ENCODE measurements at regions not wholly inside any gene's neighbourhood (a gene's known extent, or its start where the extent isn't known, plus 50 kb on each side); places are given as distances from the start of the nearest gene placed in this dataset.

DNA sequence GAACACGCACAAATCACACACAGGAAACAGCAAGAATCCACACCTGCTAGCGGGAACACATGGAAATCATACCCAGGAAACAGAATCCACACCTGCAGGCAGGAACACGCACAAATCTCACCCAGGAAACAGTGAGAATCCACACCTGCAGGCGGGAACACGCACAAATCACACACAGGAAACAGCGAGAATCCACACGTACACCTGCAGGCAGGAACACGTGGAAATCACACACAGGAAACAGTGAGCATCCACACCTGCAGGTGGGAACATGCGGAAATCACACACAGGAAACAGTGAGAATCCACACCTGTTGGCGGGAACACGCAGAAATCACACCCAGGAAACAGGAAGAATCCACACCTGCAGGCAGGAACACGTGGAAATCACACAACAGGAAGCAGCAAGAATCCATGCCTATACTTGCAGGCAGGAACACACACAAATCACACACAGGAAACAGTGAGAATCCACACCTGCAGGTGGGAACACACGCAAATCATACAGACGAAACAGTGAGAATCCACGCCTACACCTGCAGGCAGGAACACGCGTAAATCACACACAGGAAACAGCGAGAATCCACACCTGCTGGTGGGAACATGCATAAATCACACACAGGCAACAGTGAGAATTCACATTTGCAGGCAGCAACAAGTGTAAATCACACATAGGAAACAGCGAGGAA lies 108.6 kb downstream of the DLL1 start:
- no peak overlapping the region for H3K4me3 ChIP-seq (ENCODE audit: low read depth, low read length, poor library complexity, severe bottlenecking)
- no peaks in the 10 kb centered on the region for H3K27me3 ChIP-seq (replicated peaks; ENCODE audit: insufficient read depth, low read depth, low read length, poor library complexity)
- H3K9me3 ChIP-seq (ENCODE audit: low read depth, low read length, poor library complexity, severe bottlenecking) = no peaks in the 10 kb centered on the region
- H3K4me1 ChIP-seq (ENCODE audit: insufficient read depth, low read length, poor library complexity, severe bottlenecking) = peaks cover 18% of the 10 kb centered on the region
- no peak overlapping the region for H3K27ac ChIP-seq (ENCODE audit: low read depth, low read length, poor library complexity, severe bottlenecking)
- H3K36me3 ChIP-seq (ENCODE audit: insufficient read depth, low read length, poor library complexity, severe bottlenecking) = no peaks in the 10 kb centered on the region
- CTCF ChIA-PET = no interaction called here
- POLR2A ChIA-PET (ENCODE audit: low non-redundant PET) = interaction anchor here (0.7 kb wide), 1 partner anchor 127 kb away, joined by 5 read pairs; no protein-coding TSS in a partner anchor
- BruUV-seq (replicated peaks) = no TSS peak
- intact Hi-C loops (cut with micrococcal nuclease; ENCODE audit: unreplicated experiment) = no loop called here
- DNase-seq (ENCODE audit: low spot score) = no peak
- TF ChIP-seq CTCF (conservative IDR thresholded peaks at IDR 0.05; ENCODE audit: low read depth, low read length) (no peak), EZH2 (IDR thresholded peaks at IDR 0.05; ENCODE audit: borderline replicate concordance, low read depth, low read length, poor library complexity, severe bottlenecking) (no peak)

- no peak for TF ChIP-seq CTCF (conservative IDR thresholded peaks at IDR 0.05; ENCODE audit: low read depth, low read length)
- no peak for TF ChIP-seq EZH2 (IDR thresholded peaks at IDR 0.05; ENCODE audit: borderline replicate concordance, low read depth, low read length, poor library complexity, severe bottlenecking)
- Histone ChIP-seq H3K4me3 (ENCODE audit: low read depth, low read length, poor library complexity, severe bottlenecking) (no peak overlapping the region), H3K4me1 (ENCODE audit: insufficient read depth, low read length, poor library complexity, severe bottlenecking) (peaks cover 24% of the 10 kb centered on the region), H3K27ac (ENCODE audit: low read depth, low read length, poor library complexity, severe bottlenecking) (no peak overlapping the region), H3K36me3 (ENCODE audit: insufficient read depth, low read length, poor library complexity, severe bottlenecking) (no peaks in the 10 kb centered on the region), H3K27me3 (replicated peaks; ENCODE audit: insufficient read depth, low read depth, low read length, poor library complexity) (no peaks in the 10 kb centered on the region), H3K9me3 (ENCODE audit: low read depth, low read length, poor library complexity, severe bottlenecking) (no peaks in the 10 kb centered on the region)
- DNase-seq (ENCODE audit: low spot score) = no peak
- BruUV-seq (replicated peaks) = no TSS peak
- CTCF ChIA-PET = no interaction called here
- intact Hi-C loops (cut with micrococcal nuclease; ENCODE audit: unreplicated experiment) = no loop called here
- POLR2A ChIA-PET (ENCODE audit: low non-redundant PET) = interaction anchor here (0.7 kb wide), 1 partner anchor 128 kb away, joined by 5 read pairs; no protein-coding TSS in a partner anchor
Observed at GRCh38 chr6:170181338-170181690, 109.6 kb downstream of the DLL1 start.

DNA sequence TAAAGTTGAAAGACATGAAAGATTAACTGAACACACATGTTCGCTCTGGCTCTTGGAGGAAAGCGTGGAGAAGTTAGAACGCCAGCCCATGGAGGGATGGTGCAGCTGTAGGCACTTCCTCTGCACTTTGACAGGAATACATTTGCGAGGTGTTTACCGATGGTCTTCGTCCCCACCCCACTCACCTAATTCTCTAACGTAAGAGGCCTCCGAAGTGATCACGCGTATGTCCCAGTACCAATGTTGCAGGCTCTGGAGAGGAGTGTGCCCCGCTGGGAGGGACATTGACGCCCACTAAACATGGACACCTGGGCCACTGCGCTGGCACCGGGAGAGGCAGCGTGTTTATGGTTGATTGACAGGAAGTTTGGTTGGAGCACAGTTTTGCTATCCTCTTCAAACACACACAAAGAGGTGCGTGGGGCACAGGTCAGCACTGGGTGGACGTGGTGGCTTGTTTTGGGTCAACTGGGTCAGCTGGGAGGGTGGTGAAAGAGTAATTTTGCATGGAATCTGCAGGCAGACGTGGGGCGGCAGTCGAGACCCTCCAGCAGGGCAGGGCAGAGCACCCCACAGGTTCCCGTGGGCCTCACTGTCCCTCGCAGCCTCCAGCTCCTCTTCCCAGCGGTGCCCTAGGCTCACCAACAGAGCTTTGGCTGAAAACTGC lies 110.1 kb downstream of the DLL1 start:
- POLR2A ChIA-PET (ENCODE audit: low non-redundant PET) = no interaction called here
- Histone ChIP-seq H3K4me1 (ENCODE audit: insufficient read depth, low read length, poor library complexity, severe bottlenecking) (peaks cover 24% of the 10 kb centered on the region), H3K4me3 (ENCODE audit: low read depth, low read length, poor library complexity, severe bottlenecking) (no peak overlapping the region), H3K27ac (ENCODE audit: low read depth, low read length, poor library complexity, severe bottlenecking) (no peak overlapping the region), H3K9me3 (ENCODE audit: low read depth, low read length, poor library complexity, severe bottlenecking) (no peaks in the 10 kb centered on the region), H3K36me3 (ENCODE audit: insufficient read depth, low read length, poor library complexity, severe bottlenecking) (no peaks in the 10 kb centered on the region), H3K27me3 (replicated peaks; ENCODE audit: insufficient read depth, low read depth, low read length, poor library complexity) (no peaks in the 10 kb centered on the region)
- TF ChIP-seq CTCF (conservative IDR thresholded peaks at IDR 0.05; ENCODE audit: low read depth, low read length) (no peak), EZH2 (IDR thresholded peaks at IDR 0.05; ENCODE audit: borderline replicate concordance, low read depth, low read length, poor library complexity, severe bottlenecking) (no peak)
- CTCF ChIA-PET = no interaction called here
- no TSS peak for BruUV-seq (replicated peaks)
- intact Hi-C loops (cut with micrococcal nuclease; ENCODE audit: unreplicated experiment) = no loop called here
- DNase-seq (ENCODE audit: low spot score) = no peak
